ENCODE measurements at regions not wholly inside any gene's neighbourhood (a gene's known extent, or its start where the extent isn't known, plus 50 kb on each side); places are given as distances from the start of the nearest gene placed in this dataset.

DNA sequence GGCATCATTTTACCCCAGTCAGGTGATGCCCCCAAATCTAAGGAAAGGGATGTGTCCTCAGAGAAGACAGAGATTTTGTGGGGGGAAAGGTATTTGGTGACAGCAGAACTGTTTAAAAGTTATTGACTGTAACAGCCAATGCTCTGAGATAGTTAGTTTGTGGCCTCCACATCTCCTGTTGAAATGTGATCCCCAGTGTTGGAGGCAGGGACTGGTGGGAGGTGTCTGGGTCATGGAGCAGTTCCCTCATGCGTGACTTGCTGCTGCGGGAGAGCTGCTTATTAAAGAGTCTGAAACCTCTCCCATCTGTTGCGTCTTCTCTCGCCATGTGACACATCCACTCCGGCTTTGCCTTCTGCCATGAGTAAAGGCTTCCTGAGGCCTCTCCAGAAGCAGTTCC lies 282.8 kb upstream of the FOXQ1 start:
- no peak for DNase-seq (ENCODE audit: low spot score)

GRCh38 chr6:1028723-1029122 lies 283.2 kb upstream of the FOXQ1 start:
- no peak for DNase-seq (ENCODE audit: low spot score)

- no peak for DNase-seq (ENCODE audit: low spot score)
Measured at GRCh38 chr6:1027795-1028569, 283.9 kb upstream of the FOXQ1 start.

DNA sequence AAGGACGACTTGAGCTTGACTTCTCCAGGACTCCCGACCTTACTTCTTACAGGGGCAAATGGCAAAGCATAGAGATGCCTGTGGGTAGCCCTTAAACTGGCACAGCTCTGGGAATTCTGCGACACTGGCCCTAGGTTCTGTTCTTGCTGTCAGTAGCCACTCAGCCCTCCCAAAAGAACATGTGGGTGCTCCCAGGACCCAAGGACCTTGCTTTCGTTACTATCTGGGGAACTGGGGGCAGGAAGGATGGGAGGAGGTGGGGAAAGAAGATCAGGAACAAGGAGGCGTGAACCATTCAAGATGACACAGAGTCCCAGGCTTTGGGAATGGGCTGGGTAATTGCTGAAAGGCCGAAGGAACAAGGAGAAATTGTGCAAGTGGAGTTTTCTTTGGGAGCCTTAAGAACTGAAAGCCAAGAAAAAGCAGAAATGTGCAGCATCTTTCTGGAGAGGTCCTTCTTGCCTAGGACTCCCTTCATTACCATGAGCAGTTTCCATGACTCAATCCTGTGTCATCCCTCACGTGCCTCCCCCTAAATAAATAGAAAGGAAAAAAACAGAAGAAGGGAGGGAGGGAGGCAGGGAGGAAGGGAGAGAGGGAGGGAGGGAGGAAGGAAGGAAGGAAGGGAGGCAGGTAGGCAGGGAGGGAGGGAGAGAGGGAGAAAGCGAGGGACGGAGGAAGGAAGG lies 284.6 kb upstream of the FOXQ1 start:
- no peak for DNase-seq (ENCODE audit: low spot score)

- DNase-seq (ENCODE audit: low spot score) = no peak
Measured at GRCh38 chr6:1025821-1026220, 286.1 kb upstream of the FOXQ1 start.

- no peak for DNase-seq (ENCODE audit: low spot score)
Measured at GRCh38 chr6:1024587-1024986, 287.3 kb upstream of the FOXQ1 start.

GRCh38 chr6:1024161-1024560 lies 287.7 kb upstream of the FOXQ1 start:
- DNase-seq (ENCODE audit: low spot score) = no peak

GRCh38 chr6:1023229-1023628 lies 288.7 kb upstream of the FOXQ1 start:
- no peak for DNase-seq (ENCODE audit: low spot score)

GRCh38 chr6:1022719-1023118 lies 289.2 kb upstream of the FOXQ1 start:
- DNase-seq (ENCODE audit: low spot score) = no peak

GRCh38 chr6:1020837-1021236 lies 291.1 kb upstream of the FOXQ1 start:
- no peak for DNase-seq (ENCODE audit: low spot score)

DNA sequence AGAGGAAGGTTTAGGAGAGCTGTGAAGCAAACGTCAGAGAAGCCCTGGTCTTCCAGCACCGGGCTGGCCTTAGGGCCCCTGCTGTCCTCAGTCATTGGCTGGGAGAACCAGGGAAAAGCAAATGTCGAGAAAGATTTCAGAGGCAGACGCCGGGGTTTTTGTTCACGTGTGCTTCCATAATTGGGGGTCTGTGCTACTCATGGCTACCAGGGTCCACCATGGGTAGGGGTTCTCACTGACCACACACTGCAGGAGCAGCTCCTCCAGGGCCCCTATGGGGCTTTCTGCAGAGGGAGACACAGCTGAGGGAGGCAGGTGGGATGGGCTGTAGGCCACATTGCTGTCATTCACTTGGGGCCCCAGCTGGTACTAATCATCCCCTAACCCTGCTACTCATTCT lies 291.8 kb upstream of the FOXQ1 start:
- DNase-seq (ENCODE audit: low spot score) = no peak

GRCh38 chr6:1018041-1018440 lies 293.9 kb upstream of the FOXQ1 start:
- no peak for DNase-seq (ENCODE audit: low spot score)

DNA sequence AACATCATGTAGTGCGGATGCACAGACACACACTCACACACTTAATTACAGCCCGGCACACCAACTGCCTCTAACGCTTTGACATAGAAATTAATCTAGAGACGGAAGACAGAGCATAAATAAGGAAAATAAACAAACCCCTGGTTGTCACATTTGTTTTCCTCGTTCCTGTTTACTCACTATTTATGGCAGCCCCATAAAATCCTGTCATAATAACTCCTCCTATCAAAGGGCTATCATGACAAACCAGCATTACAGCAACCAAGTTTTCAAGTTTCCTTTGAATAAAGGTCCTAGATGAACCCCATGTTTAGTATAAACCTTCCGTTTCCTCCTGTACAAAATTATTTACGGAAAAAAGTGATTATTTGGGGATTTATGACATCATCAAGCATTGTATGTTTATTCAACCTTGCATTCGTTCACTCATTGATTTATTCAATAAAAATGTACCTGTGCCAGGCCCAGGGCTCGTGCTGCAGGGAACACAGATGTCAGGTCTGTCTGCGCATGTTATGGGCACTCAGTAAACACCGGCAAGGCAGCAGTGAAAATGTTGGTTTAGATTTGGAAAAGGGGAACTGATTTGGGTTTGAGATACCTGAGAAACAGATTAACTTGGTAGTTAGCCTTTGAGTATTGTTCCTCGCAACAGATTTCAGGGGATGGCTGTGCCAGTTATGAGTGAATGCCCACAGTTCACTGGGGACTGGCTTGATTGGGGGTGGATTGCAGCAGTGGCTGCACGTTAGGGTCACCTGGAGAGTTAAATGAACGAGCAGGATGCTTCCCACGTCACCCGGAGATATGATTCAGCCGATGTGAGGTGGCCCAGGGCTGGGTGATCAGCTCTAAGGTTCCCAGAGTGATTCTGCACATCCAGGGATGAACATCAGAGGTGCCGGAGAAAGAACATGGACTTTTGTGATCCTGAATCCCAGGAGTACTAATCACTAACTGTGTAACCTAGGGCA lies 295.3 kb upstream of the FOXQ1 start:
- DNase-seq (ENCODE audit: low spot score) = no peak

GRCh38 chr6:1015825-1016224 lies 296.1 kb upstream of the FOXQ1 start:
- no peak for DNase-seq (ENCODE audit: low spot score)

- no peak for DNase-seq (ENCODE audit: low spot score)
Measured at GRCh38 chr6:1014431-1014807, 297.5 kb upstream of the FOXQ1 start.

- DNase-seq (ENCODE audit: low spot score) = no peak
Measured at GRCh38 chr6:1013656-1014430, 298.1 kb upstream of the FOXQ1 start.

- DNase-seq (ENCODE audit: low spot score) = no peak
Measured at GRCh38 chr6:1009103-1009502, 302.8 kb upstream of the FOXQ1 start.

DNA sequence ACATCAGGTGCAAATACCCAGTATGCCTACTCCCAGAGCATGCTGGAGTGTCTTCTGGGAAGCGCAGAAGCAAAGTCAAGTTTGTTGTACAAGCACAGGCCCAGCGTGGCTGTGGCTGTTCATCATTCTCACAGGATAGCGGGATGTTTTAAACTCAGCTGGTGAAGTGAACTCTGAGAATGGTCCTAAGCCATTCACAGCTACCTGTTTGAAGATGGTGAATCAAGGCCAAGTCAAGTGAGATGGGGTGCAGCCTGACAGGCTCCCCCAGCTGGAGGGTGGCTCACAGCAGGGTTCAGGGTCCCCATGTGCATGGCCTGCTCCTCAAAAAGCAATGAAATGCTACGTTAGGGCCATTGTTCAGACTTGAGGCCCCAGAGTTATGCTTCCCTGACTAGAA lies 304.7 kb upstream of the FOXQ1 start:
- DNase-seq (ENCODE audit: low spot score) = no peak

- no peak for DNase-seq (ENCODE audit: low spot score)
Measured at GRCh38 chr6:1004885-1005630, 306.8 kb upstream of the FOXQ1 start.

- no peak for DNase-seq (ENCODE audit: low spot score)
Measured at GRCh38 chr6:1003394-1004160, 308.3 kb upstream of the FOXQ1 start.

All from globus pallidus (tissue), 1 donor.